Panc1 (cell line): ENCODE measurements at regions not wholly inside any gene's neighbourhood (a gene's known extent, or its start where the extent isn't known, plus 50 kb on each side); places are given as distances from the start of the nearest gene placed in this dataset.

ENCODE experiments used
- ATAC-seq: fragments of 200-7000 bp; cut with Tn5 transposase; 2 replicates; pipeline ENCODE4 v1.9.1; 2020; ENCODE audit warnings: mild to moderate bottlenecking, moderate library complexity
- BruUV-seq: library from RNA; stranded (reverse); fragments of 400-500 nt; replicated peaks from 2 replicates; lab custom pipeline; 2021; lab: Mats Ljungman, UMichigan
- CTCF ChIA-PET: fragments of 300-600 bp; sonication (Branson Sonifier 250); formaldehyde crosslinking; loops from one replicate; lab custom pipeline; 2022; ENCODE audit warnings: antibody characterized with exemption; lab: Charles Lee
- POLR2A ChIA-PET: fragments of 300-600 bp; sonication (Branson Sonifier 250); formaldehyde crosslinking; loops from one replicate; lab custom pipeline; 2022; ENCODE audit warnings: antibody characterized with exemption; lab: Charles Lee
- DNase-seq: peaks from one replicate; pipeline ENCODE4 v3.0.0-alpha.2; 2010; ENCODE audit warnings: low read depth, low spot score
- H3K27ac ChIP-seq: 2 replicates; pipeline ENCODE4 v1.5.1; 2011; ENCODE audit warnings: mild to moderate bottlenecking, low read length, inconsistent platforms
- H3K27me3 ChIP-seq: fragments of 200-500 bp; sonication (Bioruptor generic); 2 replicates; pipeline ENCODE4 v1.6.0; 2014; ENCODE audit warnings: low read length, inconsistent platforms; ENCODE audit not compliant: control insufficient read depth, insufficient read depth
- H3K36me3 ChIP-seq: fragments of 200-500 bp; sonication (Bioruptor generic); 2 replicates; pipeline ENCODE4 v1.5.1; 2014; ENCODE audit warnings: inconsistent platforms, mild to moderate bottlenecking, low read length, moderate library complexity; ENCODE audit not compliant: control insufficient read depth, insufficient read depth
- H3K4me1 ChIP-seq: 2 replicates; pipeline ENCODE4 v1.5.1; 2011; ENCODE audit warnings: inconsistent platforms, mild to moderate bottlenecking, low read length, moderate library complexity; ENCODE audit not compliant: control insufficient read depth, insufficient read depth
- H3K4me3 ChIP-seq, 2 experiments: 2 replicates each; pipeline ENCODE4 v1.5.1; 2011 to 2012; ENCODE audit warnings: low read depth in 2 of 2, low read length in 2 of 2, mild to moderate bottlenecking in 2 of 2, inconsistent platforms in 1 of 2, moderate library complexity in 1 of 2
- H3K9me3 ChIP-seq: fragments of 200-500 bp; sonication (Bioruptor generic); 2 replicates; pipeline ENCODE4 v1.5.1; 2014; ENCODE audit warnings: low read depth, mild to moderate bottlenecking, inconsistent platforms, low read length, moderate library complexity; ENCODE audit not compliant: control insufficient read depth, insufficient read depth
- CTCF ChIP-seq: fragments of 450-650 bp; IDR thresholded peaks from 2 replicates; pipeline ENCODE4 v1.5.1; 2017; ENCODE audit warnings: mild to moderate bottlenecking
- POLR2AphosphoS5 ChIP-seq: IDR thresholded peaks from 2 replicates; pipeline ENCODE4 v1.6.1; 2012; ENCODE audit warnings: mild to moderate bottlenecking, low read depth, low read length, moderate library complexity
- REST ChIP-seq, 2 experiments: IDR thresholded peaks; 2 replicates each; pipeline ENCODE4 v1.6.1; 2011 to 2012; ENCODE audit warnings: low read depth in 2 of 2, control low read depth in 1 of 2, low read length in 1 of 2, mild to moderate bottlenecking in 1 of 2, moderate library complexity in 1 of 2; ENCODE audit not compliant: insufficient read depth in 1 of 2
- SIN3A ChIP-seq: IDR thresholded peaks from 2 replicates; pipeline ENCODE4 v1.6.1; 2012; ENCODE audit warnings: low read depth, mild to moderate bottlenecking, low read length, moderate library complexity, borderline replicate concordance; ENCODE audit not compliant: insufficient read depth
- TCF7L2 ChIP-seq: IDR thresholded peaks from 2 replicates; pipeline ENCODE4 v1.6.1; 2011; ENCODE audit warnings: mild to moderate bottlenecking, low read depth, low read length, inconsistent platforms
- in situ Hi-C: cut with HindIII; loops from 2 replicates; pipeline ENCODE4 v1.10.0; 2016; ENCODE audit warnings: low sequenced_read_pairs, low pct_unique_long_range_greater_than_20kb
- intact Hi-C: fragments of 100-400 bp; cut with micrococcal nuclease; formaldehyde crosslinking; loops from one replicate; pipeline ENCODE4 v1.10.0; 2022; ENCODE audit not compliant: unreplicated experiment

GRCh38 chr5:17143335-17143734, 74.1 kb upstream of the BASP1 start:
- Histone ChIP-seq H3K9me3 (no peaks in the 10 kb centered on the region), H3K27me3 (no peaks in the 10 kb centered on the region), H3K27ac (no peak overlapping the region), H3K36me3 (no peaks in the 10 kb centered on the region), H3K4me1 (no peaks in the 10 kb centered on the region; the same call in 1 of the 2 replicates), H3K4me3 (no peak overlapping the region)
- no peak for DNase-seq
- no peak for ATAC-seq
- no peak for TF ChIP-seq REST (IDR thresholded peaks at IDR 0.05; ENCODE audit: insufficient read depth in 1 of 2, low read depth in 2 of 2, low read length in 1 of 2)
- no peak for TF ChIP-seq POLR2AphosphoS5
- no peak for TF ChIP-seq SIN3A
- TF ChIP-seq TCF7L2: no peak
- TF ChIP-seq CTCF: no peak
- ChIA-PET POLR2A (interaction anchor here (0.6 kb wide), 2 partner anchors 166 to 369 kb away, joined by 4 to 5 read pairs; no protein-coding TSS in a partner anchor), CTCF (no interaction called here)
- in situ Hi-C loops (loop anchor here (25.0 kb wide), 1 partner anchor 206 kb away; the partner anchor contains the start of gene MYO10), intact Hi-C loops (no loop called here)
- BruUV-seq: no TSS peak

- POLR2A ChIA-PET: no interaction called here
- H3K4me1 ChIP-seq: no peaks in the 10 kb centered on the region; the same call in 1 of the 2 replicates
- DNase-seq (no peak), ATAC-seq (0 out of 2 replicates have a peak, but pooled peaks have one; percentile 11)
- intact Hi-C loops (no loop called here), in situ Hi-C loops (loop anchor here (25.0 kb wide), 1 partner anchor 209 kb away; the partner anchor contains the start of gene MYO10)
- TF ChIP-seq CTCF (no peak), REST (IDR thresholded peaks at IDR 0.05; ENCODE audit: insufficient read depth in 1 of 2, low read depth in 2 of 2, low read length in 1 of 2) (no peak), SIN3A (no peak), TCF7L2 (no peak), POLR2AphosphoS5 (no peak)
- CTCF ChIA-PET: interaction anchor here (0.6 kb wide), 1 partner anchor 12 kb away, joined by 4 read pairs; no protein-coding TSS in a partner anchor
- no peaks in the 10 kb centered on the region for H3K36me3 ChIP-seq
- no TSS peak for BruUV-seq
- H3K27me3 ChIP-seq: no peaks in the 10 kb centered on the region
- no peak overlapping the region for H3K4me3 ChIP-seq
- H3K9me3 ChIP-seq: no peaks in the 10 kb centered on the region
- H3K27ac ChIP-seq: no peak overlapping the region
These were observed 71.1 kb upstream of the BASP1 start for GRCh38 chr5:17146280-17146841.
